ENCODE measurements at regions not wholly inside any gene's neighbourhood (a gene's known extent, or its start where the extent isn't known, plus 50 kb on each side); places are given as distances from the start of the nearest gene placed in this dataset.
"Not testable (repeated sequence)": the region's sequence is repeated elsewhere in the genome, so short reads cannot be mapped to it uniquely, and the experiment has no call there.

- TF ChIP-seq CTCF (conservative IDR thresholded peaks at IDR 0.05); ZFX (IDR thresholded peaks at IDR 0.05): not testable (repeated sequence)
Measured at GRCh38 chr2:131684631-131685316, 157.1 kb downstream of the CCDC74A start.

Data from C4-2B (cell line).